Sigmoid colon (tissue), 6 donors: ENCODE measurements at regions not wholly inside any gene's neighbourhood (a gene's known extent, or its start where the extent isn't known, plus 50 kb on each side); places are given as distances from the start of the nearest gene placed in this dataset.

ENCODE experiments used
- DNase-seq: peaks from one replicate; pipeline ENCODE4 v3.0.0-alpha.2; 2019
- H3K27ac ChIP-seq, 4 donors: fragments of 200-600 bp; sonication (generic); one replicate each; pipeline ENCODE4 v1.5.1; 2016 to 2019; ENCODE audit warnings: mild to moderate bottlenecking in 1 of 4
- H3K27me3 ChIP-seq, 3 donors: fragments of 200-600 bp; sonication (generic); one replicate each; pipeline ENCODE4 v1.5.1; 2019; ENCODE audit warnings: mild to moderate bottlenecking in 1 of 3
- H3K36me3 ChIP-seq, 4 donors: fragments of 200-600 bp; sonication (generic); one replicate each; pipeline ENCODE4 v1.5.1; 2016 to 2019
- H3K4me1 ChIP-seq, 4 donors: fragments of 200-600 bp; sonication (generic); one replicate each; pipeline ENCODE4 v1.5.1; 2017 to 2019
- H3K4me3 ChIP-seq, 4 donors: fragments of 200-600 bp; sonication (generic); one replicate each; pipeline ENCODE4 v1.5.1; 2017 to 2019; ENCODE audit warnings: mild to moderate bottlenecking in 2 of 4, moderate library complexity in 1 of 4
- H3K9me3 ChIP-seq, 4 donors: fragments of 200-600 bp in 3 of 4; sonication (generic) in 3 of 4; one replicate each; pipeline versions ENCODE4 v1.5.1 to v1.6.1; 2013 to 2019
- EP300 ChIP-seq, 4 donors: sonication (generic); formaldehyde crosslinking; IDR thresholded peaks; one replicate each; pipeline ENCODE4 v1.6.1; 2017; ENCODE audit warnings: antibody characterized with exemption in 4 of 4
- POLR2A ChIP-seq, 2 donors: fragments of 450-650 bp; IDR thresholded peaks; one replicate each; pipeline ENCODE4 v1.6.1; 2016; ENCODE audit warnings: antibody characterized with exemption in 2 of 2, mild to moderate bottlenecking in 2 of 2, moderate library complexity in 2 of 2
- POLR2AphosphoS5 ChIP-seq, 4 donors: sonication (generic); formaldehyde crosslinking; IDR thresholded peaks; one replicate each; pipeline ENCODE4 v1.6.1; 2017; ENCODE audit warnings: antibody characterized with exemption in 4 of 4
- WGBS, 2 donors: extraction: QIAGEN DNeasy Blood & Tissue Kit; methylation state at CpG; one replicate each; pipeline ENCODE4 v1.1.7; 2013; 5-methylcytosine and 5-hydroxymethylcytosine counted together
- intact Hi-C: fragments of 100-400 bp; cut with DNase I; formaldehyde crosslinking; loops from one replicate; pipeline ENCODE4 v1.15.1; 2023
- TF ChIP-seq, protein P1 (sequence below), 4 experiments: fragments of 450-650 bp in 3 of 4; fragments of 200-600 bp in 1 of 4; IDR thresholded peaks; one replicate each; pipeline ENCODE4 v1.5.1; 2016 to 2019; ENCODE audit warnings: antibody characterized with exemption in 4 of 4, mild to moderate bottlenecking in 3 of 4, moderate library complexity in 2 of 4
- donor health status: healthy with polysubstance abuse.
- donor health status: healthy.

DNA sequence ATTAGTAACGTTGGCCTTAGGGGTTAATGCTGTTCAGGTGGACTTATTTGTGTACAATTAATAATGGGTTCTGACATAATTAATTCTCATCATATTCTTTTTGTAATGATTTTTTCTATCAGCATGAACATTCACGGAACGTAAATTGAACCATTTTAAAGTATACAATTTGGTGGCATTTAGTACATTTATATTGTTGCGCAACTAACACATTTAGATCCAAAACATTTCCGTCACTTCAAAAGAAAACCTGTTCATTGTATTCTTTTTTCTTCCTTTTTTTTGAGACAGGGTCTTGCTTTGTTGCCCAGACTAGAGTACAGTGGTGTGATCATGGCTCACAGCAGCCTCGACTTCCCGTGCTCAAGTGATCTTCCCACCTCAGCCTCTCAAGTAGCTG, 65.8 kb downstream of the BOD1L2 start:
- WGBS, 2 donors: 95 to 97% methylated on average over 7 of the region's 7 CpGs
- Histone ChIP-seq H3K27me3 (peaks cover 0 to 11% (median 0%) of the 10 kb centered on the region in 3 donors), H3K4me3 (no peak overlapping the region), H3K36me3 (no peaks in the 10 kb centered on the region), H3K27ac (no peak overlapping the region), H3K9me3 (no peaks in the 10 kb centered on the region), H3K4me1 (peaks cover 0 to 9% (median 2%) of the 10 kb centered on the region in 4 donors)
- intact Hi-C loops: no loop called here
- no peak for DNase-seq
- TF ChIP-seq POLR2AphosphoS5 (IDR thresholded peaks at IDR 0.05): no peak
- no peak for TF ChIP-seq POLR2A (IDR thresholded peaks at IDR 0.05)
- no peak for TF ChIP-seq EP300 (IDR thresholded peaks at IDR 0.05)
- TF ChIP-seq, protein P1, sequence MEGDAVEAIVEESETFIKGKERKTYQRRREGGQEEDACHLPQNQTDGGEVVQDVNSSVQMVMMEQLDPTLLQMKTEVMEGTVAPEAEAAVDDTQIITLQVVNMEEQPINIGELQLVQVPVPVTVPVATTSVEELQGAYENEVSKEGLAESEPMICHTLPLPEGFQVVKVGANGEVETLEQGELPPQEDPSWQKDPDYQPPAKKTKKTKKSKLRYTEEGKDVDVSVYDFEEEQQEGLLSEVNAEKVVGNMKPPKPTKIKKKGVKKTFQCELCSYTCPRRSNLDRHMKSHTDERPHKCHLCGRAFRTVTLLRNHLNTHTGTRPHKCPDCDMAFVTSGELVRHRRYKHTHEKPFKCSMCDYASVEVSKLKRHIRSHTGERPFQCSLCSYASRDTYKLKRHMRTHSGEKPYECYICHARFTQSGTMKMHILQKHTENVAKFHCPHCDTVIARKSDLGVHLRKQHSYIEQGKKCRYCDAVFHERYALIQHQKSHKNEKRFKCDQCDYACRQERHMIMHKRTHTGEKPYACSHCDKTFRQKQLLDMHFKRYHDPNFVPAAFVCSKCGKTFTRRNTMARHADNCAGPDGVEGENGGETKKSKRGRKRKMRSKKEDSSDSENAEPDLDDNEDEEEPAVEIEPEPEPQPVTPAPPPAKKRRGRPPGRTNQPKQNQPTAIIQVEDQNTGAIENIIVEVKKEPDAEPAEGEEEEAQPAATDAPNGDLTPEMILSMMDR (IDR thresholded peaks at IDR 0.05): no peak

DNA sequence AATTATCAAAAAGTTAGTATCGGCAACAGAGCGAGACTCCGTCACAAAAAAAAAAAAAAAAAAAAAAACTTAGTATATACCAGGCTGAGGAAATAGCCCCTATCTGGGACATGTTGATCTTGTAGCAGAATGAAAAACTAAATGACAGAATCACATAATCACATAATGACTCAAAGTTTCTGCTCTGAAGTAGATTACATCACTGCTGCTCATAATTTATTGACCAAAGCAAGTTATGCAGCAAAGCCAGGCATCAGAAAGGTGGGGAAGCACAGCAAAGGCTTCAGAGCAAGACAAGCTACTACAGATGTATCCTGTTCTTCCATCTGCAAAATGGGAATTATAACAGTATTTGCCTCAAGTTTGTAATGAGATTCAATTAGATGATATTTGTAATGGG, 68.1 kb downstream of the BOD1L2 start:
- Histone ChIP-seq H3K27me3 (peaks cover 0 to 3% (median 0%) of the 10 kb centered on the region in 3 donors), H3K4me3 (no peak overlapping the region), H3K4me1 (peaks cover 0 to 6% (median 1%) of the 10 kb centered on the region in 4 donors), H3K36me3 (no peaks in the 10 kb centered on the region), H3K27ac (no peak overlapping the region), H3K9me3 (no peaks in the 10 kb centered on the region)
- TF ChIP-seq POLR2A (IDR thresholded peaks at IDR 0.05) (no peak), POLR2AphosphoS5 (IDR thresholded peaks at IDR 0.05) (no peak), EP300 (IDR thresholded peaks at IDR 0.05) (no peak)
- TF ChIP-seq, protein P1 (IDR thresholded peaks at IDR 0.05): no peak
- DNase-seq: no peak
- intact Hi-C loops: no loop called here
- 96 to 98% methylated on average over 3 of the region's 3 CpGs for WGBS, 2 donors

DNA sequence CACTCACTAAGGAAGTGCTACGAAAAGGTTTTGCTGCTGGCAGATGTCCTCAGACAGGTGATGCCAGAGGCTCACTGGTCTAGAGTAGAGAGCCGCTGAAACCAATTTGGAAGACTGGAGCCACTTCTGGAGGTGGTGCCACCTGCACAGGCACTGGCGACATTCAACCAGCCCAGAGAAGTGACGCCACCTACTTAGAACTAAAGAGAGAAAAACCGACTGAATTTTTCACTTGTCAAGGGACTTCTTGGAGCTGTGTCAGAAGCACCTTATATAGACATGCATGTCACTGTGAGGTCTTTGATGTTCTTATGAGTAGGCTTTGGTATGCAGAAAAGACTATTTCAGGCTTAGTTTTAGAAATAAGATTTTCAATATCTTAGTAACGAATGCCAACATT, 71.4 kb downstream of the BOD1L2 start:
- intact Hi-C loops: no loop called here
- H3K4me1 ChIP-seq: no peaks in the 10 kb centered on the region
- no peak for DNase-seq
- H3K27ac ChIP-seq: no peak overlapping the region
- H3K9me3 ChIP-seq: no peaks in the 10 kb centered on the region
- TF ChIP-seq EP300 (IDR thresholded peaks at IDR 0.05) (no peak), POLR2A (IDR thresholded peaks at IDR 0.05) (no peak), POLR2AphosphoS5 (IDR thresholded peaks at IDR 0.05) (no peak)
- TF ChIP-seq, protein P1 (IDR thresholded peaks at IDR 0.05): no peak
- H3K27me3 ChIP-seq: peaks cover 0 to 4% (median 0%) of the 10 kb centered on the region in 3 donors
- no peak overlapping the region for H3K4me3 ChIP-seq
- 94% methylated on average over 6 of the region's 6 CpGs for WGBS, 2 donors
- no peaks in the 10 kb centered on the region for H3K36me3 ChIP-seq

DNA sequence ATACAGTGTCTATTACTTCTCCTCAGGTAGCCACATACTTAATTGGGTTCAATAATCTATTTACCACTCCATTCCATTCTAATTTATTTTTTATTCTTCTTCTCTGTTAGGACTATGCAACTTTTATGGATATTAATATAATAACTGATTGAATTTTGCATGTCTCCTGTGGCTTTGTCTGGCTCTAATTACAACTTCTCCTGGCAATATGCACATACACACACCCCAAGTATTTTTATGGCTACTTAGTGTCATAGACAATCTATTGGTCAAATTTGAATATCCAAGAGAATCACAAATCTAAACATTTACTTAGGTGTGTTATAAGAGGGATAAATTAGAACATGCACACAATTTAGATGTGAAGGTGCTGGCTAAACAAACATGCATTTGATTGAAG, 73.1 kb downstream of the BOD1L2 start:
- TF ChIP-seq POLR2AphosphoS5 (IDR thresholded peaks at IDR 0.05) (no peak), EP300 (IDR thresholded peaks at IDR 0.05) (no peak), POLR2A (IDR thresholded peaks at IDR 0.05) (no peak)
- TF ChIP-seq, protein P1 (IDR thresholded peaks at IDR 0.05): no peak
- Histone ChIP-seq H3K4me3 (no peak overlapping the region), H3K27ac (no peak overlapping the region), H3K4me1 (no peaks in the 10 kb centered on the region), H3K9me3 (no peaks in the 10 kb centered on the region), H3K36me3 (no peaks in the 10 kb centered on the region), H3K27me3 (peaks cover 0 to 4% (median 0%) of the 10 kb centered on the region in 3 donors)
- DNase-seq: no peak
- intact Hi-C loops: no loop called here

DNA sequence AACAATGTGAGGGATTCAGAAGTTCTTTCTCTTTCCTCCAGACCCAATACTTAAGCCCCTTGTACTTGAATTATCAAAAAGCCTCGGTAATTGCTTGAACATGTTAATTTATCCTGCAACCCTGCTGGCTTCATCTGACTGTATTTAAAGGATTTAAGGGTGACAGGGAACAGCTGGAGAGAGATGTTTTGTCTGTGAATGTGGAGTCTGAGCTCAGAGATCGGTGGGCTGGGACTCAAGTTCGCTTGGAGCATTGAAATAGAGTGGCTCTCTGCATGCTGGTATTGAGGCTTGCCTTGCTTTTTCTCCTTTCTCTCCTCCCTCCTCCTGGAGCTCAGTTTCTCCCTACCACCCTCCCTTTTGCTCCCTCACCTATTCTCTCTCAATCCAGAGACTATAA, 73.6 kb downstream of the BOD1L2 start:
- Histone ChIP-seq H3K36me3 (no peaks in the 10 kb centered on the region), H3K4me1 (no peaks in the 10 kb centered on the region), H3K27me3 (peaks cover 0 to 4% (median 0%) of the 10 kb centered on the region in 3 donors), H3K4me3 (no peak overlapping the region), H3K27ac (no peak overlapping the region), H3K9me3 (no peaks in the 10 kb centered on the region)
- intact Hi-C loops: no loop called here
- DNase-seq: no peak
- no peak for TF ChIP-seq POLR2A (IDR thresholded peaks at IDR 0.05)
- no peak for TF ChIP-seq POLR2AphosphoS5 (IDR thresholded peaks at IDR 0.05)
- no peak for TF ChIP-seq EP300 (IDR thresholded peaks at IDR 0.05)
- TF ChIP-seq, protein P1 (IDR thresholded peaks at IDR 0.05): no peak
- WGBS, 2 donors: 46 to 64% methylated on average over 3 of the region's 3 CpGs
